ENCODE measurements at regions not wholly inside any gene's neighbourhood (a gene's known extent, or its start where the extent isn't known, plus 50 kb on each side); places are given as distances from the start of the nearest gene placed in this dataset.

DNA sequence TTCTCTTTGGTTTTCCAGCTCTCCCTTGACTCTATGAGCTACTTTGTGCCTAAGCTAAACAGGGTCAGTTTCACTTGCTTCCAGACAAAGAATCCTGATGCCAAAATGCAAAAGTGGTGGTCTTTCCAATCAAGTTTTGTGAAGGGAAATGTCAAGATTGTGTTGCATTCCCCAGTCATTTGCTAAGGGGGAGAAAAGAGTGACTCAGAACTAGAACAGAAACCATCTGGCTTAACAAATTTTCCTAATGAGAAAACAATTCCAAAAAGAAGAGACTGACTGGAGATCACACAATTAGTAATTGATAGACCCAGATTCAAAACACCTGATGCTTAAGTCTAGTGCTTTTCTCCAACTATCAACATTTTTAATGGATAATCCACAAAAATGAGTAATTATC, 235.1 kb upstream of the DIO2 start:
- Histone ChIP-seq H3K9ac (ENCODE audit: low read depth in 1 of 2, low read length in 2 of 2) (no peak overlapping the region), H3K27ac (ENCODE audit: low read depth, low read length) (no peak overlapping the region), H3K9me3 (ENCODE audit: control insufficient read depth in 1 of 2, low read length in 2 of 2) (peaks cover 0 to 4% of the 10 kb centered on the region in 2 donors), H3K4me3 (ENCODE audit: low read depth in 1 of 2, low read length in 2 of 2) (no peak overlapping the region), H3K4me1 (ENCODE audit: control insufficient read depth in 1 of 2, insufficient read depth in 2 of 2, low read length in 2 of 2) (no peaks in the 10 kb centered on the region), H3K27me3 (ENCODE audit: control insufficient read depth in 1 of 2, insufficient read depth in 2 of 2, low read length in 2 of 2) (no peaks in the 10 kb centered on the region), H3K36me3 (ENCODE audit: control insufficient read depth in 1 of 2, insufficient read depth in 2 of 2, low read length in 2 of 2) (no peaks in the 10 kb centered on the region)

DNA sequence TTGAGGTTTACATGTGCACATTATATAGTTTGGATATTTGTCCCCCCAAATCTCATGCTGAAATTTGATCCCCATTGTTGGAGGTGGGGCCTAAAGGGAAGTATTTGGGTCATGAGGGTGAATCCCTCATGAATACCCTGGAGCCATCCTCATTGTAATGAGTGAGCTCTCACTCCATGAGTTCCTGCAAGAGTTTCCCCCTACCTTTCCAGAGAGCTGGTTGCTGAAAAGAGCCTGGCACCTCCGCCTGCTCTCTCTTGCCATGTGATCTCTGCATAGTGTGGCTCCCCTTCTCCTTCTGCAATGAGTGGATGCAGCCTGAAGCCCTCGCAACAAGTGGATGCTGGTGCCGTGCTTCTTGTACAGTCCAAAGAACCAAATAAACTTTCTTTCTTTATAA, 234.3 kb upstream of the DIO2 start:
- H3K4me3 ChIP-seq (ENCODE audit: low read depth in 1 of 2, low read length in 2 of 2), result no peak overlapping the region
- H3K4me1 ChIP-seq (ENCODE audit: control insufficient read depth in 1 of 2, insufficient read depth in 2 of 2, low read length in 2 of 2), result no peaks in the 10 kb centered on the region
- no peak overlapping the region for H3K9ac ChIP-seq (ENCODE audit: low read depth in 1 of 2, low read length in 2 of 2)
- H3K9me3 ChIP-seq (ENCODE audit: control insufficient read depth in 1 of 2, low read length in 2 of 2), result no peaks in the 10 kb centered on the region
- H3K36me3 ChIP-seq (ENCODE audit: control insufficient read depth in 1 of 2, insufficient read depth in 2 of 2, low read length in 2 of 2), result no peaks in the 10 kb centered on the region
- H3K27me3 ChIP-seq (ENCODE audit: control insufficient read depth in 1 of 2, insufficient read depth in 2 of 2, low read length in 2 of 2), result no peaks in the 10 kb centered on the region
- H3K27ac ChIP-seq (ENCODE audit: low read depth, low read length), result no peak overlapping the region

DNA sequence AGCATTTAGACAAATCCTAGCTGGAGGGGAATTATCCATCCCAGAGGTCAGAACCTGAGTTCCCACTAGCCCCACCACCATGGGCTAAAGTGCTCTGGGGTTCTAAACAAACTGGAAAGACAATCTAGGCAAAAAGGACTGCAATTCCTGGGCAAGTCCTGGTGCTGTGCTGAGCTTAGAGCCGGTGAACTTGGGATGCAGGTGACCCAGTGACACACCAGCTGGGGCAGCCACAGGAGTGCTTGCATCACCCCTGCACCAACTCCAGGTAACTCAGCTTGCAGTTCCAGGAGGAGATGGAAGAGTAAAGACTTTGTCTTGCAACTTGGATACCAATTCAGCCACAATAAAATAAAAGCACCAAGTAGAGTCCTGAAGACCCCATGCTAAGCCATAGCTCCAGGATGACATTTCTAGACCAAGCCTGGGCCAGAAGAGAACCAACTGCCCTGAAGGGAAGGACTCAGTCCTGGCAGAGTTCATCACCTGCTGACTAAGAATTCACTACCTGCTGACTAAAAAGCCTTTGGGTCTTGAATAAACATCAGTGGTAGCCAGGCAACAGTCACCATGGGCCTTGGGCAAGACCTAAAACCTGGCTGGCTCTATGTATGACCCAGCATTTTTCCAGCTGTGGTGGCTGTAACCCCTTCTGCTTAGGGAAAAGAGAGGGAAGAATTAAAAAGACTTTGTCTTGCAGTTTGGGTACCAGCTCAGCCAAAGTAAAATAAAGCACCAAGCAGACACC, 223.4 kb upstream of the DIO2 start:
- Histone ChIP-seq H3K9ac (ENCODE audit: low read depth in 1 of 2, low read length in 2 of 2) (no peak overlapping the region), H3K4me3 (ENCODE audit: low read depth in 1 of 2, low read length in 2 of 2) (no peak overlapping the region), H3K9me3 (ENCODE audit: control insufficient read depth in 1 of 2, low read length in 2 of 2) (peaks cover 0 to 5% of the 10 kb centered on the region in 2 donors), H3K27me3 (ENCODE audit: control insufficient read depth in 1 of 2, insufficient read depth in 2 of 2, low read length in 2 of 2) (no peaks in the 10 kb centered on the region), H3K36me3 (ENCODE audit: control insufficient read depth in 1 of 2, insufficient read depth in 2 of 2, low read length in 2 of 2) (no peaks in the 10 kb centered on the region), H3K27ac (ENCODE audit: low read depth, low read length) (no peak overlapping the region), H3K4me1 (ENCODE audit: control insufficient read depth in 1 of 2, insufficient read depth in 2 of 2, low read length in 2 of 2) (no peaks in the 10 kb centered on the region)

DNA sequence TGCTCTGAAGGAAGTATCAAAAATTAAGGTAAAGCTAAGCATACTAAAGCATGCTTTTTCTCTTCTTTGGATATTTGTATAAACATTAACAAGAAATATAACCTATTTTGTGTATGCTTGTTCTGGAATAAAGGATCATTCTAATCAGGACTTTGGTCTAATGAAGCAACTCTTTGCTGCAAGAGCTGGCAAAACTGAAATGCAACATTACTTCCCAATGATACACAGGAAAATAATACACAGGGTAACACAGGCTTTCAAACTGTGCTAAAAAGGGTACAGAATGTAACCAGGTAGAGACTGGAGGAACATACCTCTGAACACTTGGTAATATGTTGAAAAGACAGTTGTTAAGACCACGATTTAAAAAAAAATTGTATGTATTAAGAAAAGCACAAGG, 222.5 kb upstream of the DIO2 start:
- no peak overlapping the region for H3K4me3 ChIP-seq (ENCODE audit: low read depth in 1 of 2, low read length in 2 of 2)
- H3K27ac ChIP-seq (ENCODE audit: low read depth, low read length), result no peak overlapping the region
- no peak overlapping the region for H3K9ac ChIP-seq (ENCODE audit: low read depth in 1 of 2, low read length in 2 of 2)
- H3K27me3 ChIP-seq (ENCODE audit: control insufficient read depth in 1 of 2, insufficient read depth in 2 of 2, low read length in 2 of 2), result no peaks in the 10 kb centered on the region
- H3K4me1 ChIP-seq (ENCODE audit: control insufficient read depth in 1 of 2, insufficient read depth in 2 of 2, low read length in 2 of 2), result no peaks in the 10 kb centered on the region
- H3K9me3 ChIP-seq (ENCODE audit: control insufficient read depth in 1 of 2, low read length in 2 of 2), result no peaks in the 10 kb centered on the region
- no peaks in the 10 kb centered on the region for H3K36me3 ChIP-seq (ENCODE audit: control insufficient read depth in 1 of 2, insufficient read depth in 2 of 2, low read length in 2 of 2)

GRCh38 chr14:80428671-80429070, 217.4 kb upstream of the DIO2 start:
- no peaks in the 10 kb centered on the region for H3K4me1 ChIP-seq (ENCODE audit: control insufficient read depth in 1 of 2, insufficient read depth in 2 of 2, low read length in 2 of 2)
- no peak overlapping the region for H3K4me3 ChIP-seq (ENCODE audit: low read depth in 1 of 2, low read length in 2 of 2)
- H3K36me3 ChIP-seq (ENCODE audit: control insufficient read depth in 1 of 2, insufficient read depth in 2 of 2, low read length in 2 of 2), result no peaks in the 10 kb centered on the region
- no peaks in the 10 kb centered on the region for H3K9me3 ChIP-seq (ENCODE audit: control insufficient read depth in 1 of 2, low read length in 2 of 2)
- H3K27ac ChIP-seq (ENCODE audit: low read depth, low read length), result no peak overlapping the region
- H3K27me3 ChIP-seq (ENCODE audit: control insufficient read depth in 1 of 2, insufficient read depth in 2 of 2, low read length in 2 of 2), result no peaks in the 10 kb centered on the region
- H3K9ac ChIP-seq (ENCODE audit: low read depth in 1 of 2, low read length in 2 of 2), result no peak overlapping the region

DNA sequence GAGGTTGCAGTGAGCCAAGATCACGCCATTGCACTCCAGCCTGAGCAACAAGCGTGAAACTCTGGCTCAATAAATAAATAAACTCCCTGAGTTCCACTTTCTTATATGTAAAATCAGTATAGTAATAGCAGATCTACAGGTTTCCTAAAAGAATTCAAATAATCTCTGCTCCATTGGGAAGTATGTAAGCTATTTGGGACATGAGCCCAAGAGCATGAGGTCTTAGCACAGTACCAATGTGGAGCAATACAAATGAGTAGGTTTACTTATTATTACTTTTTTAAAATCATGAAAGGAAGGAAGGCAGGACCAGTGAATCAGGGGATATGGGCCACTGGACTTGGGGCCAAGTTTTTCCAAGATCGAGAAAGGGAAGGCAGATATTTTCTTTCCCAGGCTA, 216.9 kb upstream of the DIO2 start:
- no peak overlapping the region for H3K27ac ChIP-seq (ENCODE audit: low read depth, low read length)
- no peaks in the 10 kb centered on the region for H3K4me1 ChIP-seq (ENCODE audit: control insufficient read depth in 1 of 2, insufficient read depth in 2 of 2, low read length in 2 of 2)
- no peak overlapping the region for H3K9ac ChIP-seq (ENCODE audit: low read depth in 1 of 2, low read length in 2 of 2)
- no peaks in the 10 kb centered on the region for H3K36me3 ChIP-seq (ENCODE audit: control insufficient read depth in 1 of 2, insufficient read depth in 2 of 2, low read length in 2 of 2)
- no peak overlapping the region for H3K4me3 ChIP-seq (ENCODE audit: low read depth in 1 of 2, low read length in 2 of 2)
- no peaks in the 10 kb centered on the region for H3K9me3 ChIP-seq (ENCODE audit: control insufficient read depth in 1 of 2, low read length in 2 of 2)
- no peaks in the 10 kb centered on the region for H3K27me3 ChIP-seq (ENCODE audit: control insufficient read depth in 1 of 2, insufficient read depth in 2 of 2, low read length in 2 of 2)

GRCh38 chr14:80427101-80427500, 215.8 kb upstream of the DIO2 start:
- Histone ChIP-seq H3K27me3 (ENCODE audit: control insufficient read depth in 1 of 2, insufficient read depth in 2 of 2, low read length in 2 of 2) (no peaks in the 10 kb centered on the region), H3K9ac (ENCODE audit: low read depth in 1 of 2, low read length in 2 of 2) (no peak overlapping the region), H3K4me1 (ENCODE audit: control insufficient read depth in 1 of 2, insufficient read depth in 2 of 2, low read length in 2 of 2) (no peaks in the 10 kb centered on the region), H3K36me3 (ENCODE audit: control insufficient read depth in 1 of 2, insufficient read depth in 2 of 2, low read length in 2 of 2) (no peaks in the 10 kb centered on the region), H3K27ac (ENCODE audit: low read depth, low read length) (no peak overlapping the region), H3K9me3 (ENCODE audit: control insufficient read depth in 1 of 2, low read length in 2 of 2) (no peaks in the 10 kb centered on the region), H3K4me3 (ENCODE audit: low read depth in 1 of 2, low read length in 2 of 2) (no peak overlapping the region)

- Histone ChIP-seq H3K27me3 (ENCODE audit: control insufficient read depth in 1 of 2, insufficient read depth in 2 of 2, low read length in 2 of 2) (no peaks in the 10 kb centered on the region), H3K9me3 (ENCODE audit: control insufficient read depth in 1 of 2, low read length in 2 of 2) (no peaks in the 10 kb centered on the region), H3K36me3 (ENCODE audit: control insufficient read depth in 1 of 2, insufficient read depth in 2 of 2, low read length in 2 of 2) (no peaks in the 10 kb centered on the region), H3K9ac (ENCODE audit: low read depth in 1 of 2, low read length in 2 of 2) (no peak overlapping the region), H3K4me3 (ENCODE audit: low read depth in 1 of 2, low read length in 2 of 2) (no peak overlapping the region), H3K4me1 (ENCODE audit: control insufficient read depth in 1 of 2, insufficient read depth in 2 of 2, low read length in 2 of 2) (no peaks in the 10 kb centered on the region), H3K27ac (ENCODE audit: low read depth, low read length) (no peak overlapping the region)
Observed at GRCh38 chr14:80426683-80427082, 215.4 kb upstream of the DIO2 start.

- no peak overlapping the region for H3K4me3 ChIP-seq (ENCODE audit: low read depth in 1 of 2, low read length in 2 of 2)
- H3K9ac ChIP-seq (ENCODE audit: low read depth in 1 of 2, low read length in 2 of 2), result no peak overlapping the region
- H3K9me3 ChIP-seq (ENCODE audit: control insufficient read depth in 1 of 2, low read length in 2 of 2), result no peaks in the 10 kb centered on the region
- no peak overlapping the region for H3K27ac ChIP-seq (ENCODE audit: low read depth, low read length)
- no peaks in the 10 kb centered on the region for H3K4me1 ChIP-seq (ENCODE audit: control insufficient read depth in 1 of 2, insufficient read depth in 2 of 2, low read length in 2 of 2)
- no peaks in the 10 kb centered on the region for H3K27me3 ChIP-seq (ENCODE audit: control insufficient read depth in 1 of 2, insufficient read depth in 2 of 2, low read length in 2 of 2)
- H3K36me3 ChIP-seq (ENCODE audit: control insufficient read depth in 1 of 2, insufficient read depth in 2 of 2, low read length in 2 of 2), result no peaks in the 10 kb centered on the region
Observed at GRCh38 chr14:80425686-80426085, 214.4 kb upstream of the DIO2 start.

GRCh38 chr14:80419769-80420168, 208.5 kb upstream of the DIO2 start:
- Histone ChIP-seq H3K36me3 (ENCODE audit: control insufficient read depth in 1 of 2, insufficient read depth in 2 of 2, low read length in 2 of 2) (no peaks in the 10 kb centered on the region), H3K27ac (ENCODE audit: low read depth, low read length) (no peak overlapping the region), H3K9me3 (ENCODE audit: control insufficient read depth in 1 of 2, low read length in 2 of 2) (no peaks in the 10 kb centered on the region), H3K9ac (ENCODE audit: low read depth in 1 of 2, low read length in 2 of 2) (no peak overlapping the region), H3K27me3 (ENCODE audit: control insufficient read depth in 1 of 2, insufficient read depth in 2 of 2, low read length in 2 of 2) (no peaks in the 10 kb centered on the region), H3K4me1 (ENCODE audit: control insufficient read depth in 1 of 2, insufficient read depth in 2 of 2, low read length in 2 of 2) (no peaks in the 10 kb centered on the region), H3K4me3 (ENCODE audit: low read depth in 1 of 2, low read length in 2 of 2) (no peak overlapping the region)

- Histone ChIP-seq H3K27ac (ENCODE audit: low read depth, low read length) (no peak overlapping the region), H3K36me3 (ENCODE audit: control insufficient read depth in 1 of 2, insufficient read depth in 2 of 2, low read length in 2 of 2) (no peaks in the 10 kb centered on the region), H3K4me3 (ENCODE audit: low read depth in 1 of 2, low read length in 2 of 2) (no peak overlapping the region), H3K4me1 (ENCODE audit: control insufficient read depth in 1 of 2, insufficient read depth in 2 of 2, low read length in 2 of 2) (no peaks in the 10 kb centered on the region), H3K27me3 (ENCODE audit: control insufficient read depth in 1 of 2, insufficient read depth in 2 of 2, low read length in 2 of 2) (no peaks in the 10 kb centered on the region), H3K9ac (ENCODE audit: low read depth in 1 of 2, low read length in 2 of 2) (no peak overlapping the region), H3K9me3 (ENCODE audit: control insufficient read depth in 1 of 2, low read length in 2 of 2) (no peaks in the 10 kb centered on the region)
Observed at GRCh38 chr14:80419345-80419744, 208.0 kb upstream of the DIO2 start.
